GM19238 (cell line): ENCODE measurements at regions not wholly inside any gene's neighbourhood (a gene's known extent, or its start where the extent isn't known, plus 50 kb on each side); places are given as distances from the start of the nearest gene placed in this dataset.

ENCODE experiments used
- DNase-seq: peaks from one replicate; pipeline ENCODE4 v3.0.0; 2011; ENCODE audit warnings: low spot score; ENCODE audit not compliant: insufficient read length

DNA sequence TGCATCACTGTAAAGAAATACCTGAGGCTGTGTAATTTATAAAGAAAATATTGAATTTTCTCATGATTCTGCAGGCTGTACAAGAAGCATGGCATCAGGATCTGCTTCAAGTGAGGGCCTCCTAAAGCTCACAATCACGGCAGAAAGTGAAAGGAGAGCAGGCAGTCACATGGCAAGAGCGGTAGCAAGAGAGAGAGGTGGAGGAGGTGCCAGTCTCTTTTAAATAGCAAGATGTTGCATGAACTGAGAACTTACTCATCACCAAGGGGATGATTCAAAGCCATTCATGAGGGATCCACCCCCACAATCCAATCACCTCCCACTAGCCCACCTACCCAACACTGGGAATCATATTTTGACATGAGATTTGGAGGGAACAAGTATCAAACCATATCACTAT lies 184.5 kb upstream of the PAPPA start:
- no peak for DNase-seq

DNA sequence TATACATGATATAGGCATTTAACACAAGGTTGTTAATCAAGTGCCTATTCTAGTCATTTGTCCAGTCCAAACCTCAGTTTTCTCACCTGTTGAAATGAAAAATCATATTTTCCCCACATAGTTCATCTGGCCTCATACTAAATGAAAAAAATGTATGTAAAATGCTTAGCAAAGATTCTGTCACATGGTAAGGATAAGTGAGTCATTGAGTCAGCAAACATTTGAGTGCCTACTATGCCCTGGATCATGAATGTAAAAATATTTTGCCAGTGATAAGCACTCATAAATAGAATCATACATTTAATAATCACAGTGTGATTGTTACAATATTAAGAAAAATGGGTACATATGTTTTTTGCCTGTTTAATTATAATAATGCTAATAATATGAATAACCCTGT lies 181.2 kb upstream of the PAPPA start:
- DNase-seq = no peak

DNA sequence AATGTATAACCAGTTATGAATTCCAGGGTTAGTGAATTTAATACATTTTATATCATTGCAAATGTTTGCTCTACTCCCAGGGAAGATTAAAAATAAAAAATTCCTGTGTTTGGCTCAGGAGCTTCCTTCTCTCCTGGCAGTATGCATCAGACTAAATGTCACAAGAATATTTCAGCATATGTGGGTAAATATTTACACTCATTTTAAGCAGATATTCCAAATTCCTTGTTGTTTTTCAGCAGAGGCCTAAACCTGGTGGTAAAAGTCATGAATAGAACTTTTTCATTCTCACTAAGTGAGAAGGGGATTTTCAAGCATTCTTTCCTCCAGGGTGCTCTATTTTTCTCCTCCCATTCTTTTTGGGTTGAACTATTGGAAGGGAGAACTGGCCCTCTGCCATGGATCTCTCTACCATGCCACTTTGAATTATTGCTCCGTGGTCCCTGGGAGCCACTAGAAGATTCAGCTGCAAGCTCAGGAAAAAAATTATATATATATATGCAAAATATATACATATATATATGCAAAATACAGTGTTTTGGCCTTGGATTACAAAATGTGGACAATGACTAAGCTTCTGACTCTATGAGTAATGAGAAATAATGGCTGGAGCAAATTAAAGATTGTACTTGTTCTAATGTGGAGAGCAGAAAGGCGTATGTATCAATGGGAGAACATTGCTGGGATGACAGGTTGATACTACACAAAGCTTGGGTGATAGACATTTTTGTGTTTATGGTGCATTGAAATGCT lies 180.6 kb upstream of the PAPPA start:
- no peak for DNase-seq

DNA sequence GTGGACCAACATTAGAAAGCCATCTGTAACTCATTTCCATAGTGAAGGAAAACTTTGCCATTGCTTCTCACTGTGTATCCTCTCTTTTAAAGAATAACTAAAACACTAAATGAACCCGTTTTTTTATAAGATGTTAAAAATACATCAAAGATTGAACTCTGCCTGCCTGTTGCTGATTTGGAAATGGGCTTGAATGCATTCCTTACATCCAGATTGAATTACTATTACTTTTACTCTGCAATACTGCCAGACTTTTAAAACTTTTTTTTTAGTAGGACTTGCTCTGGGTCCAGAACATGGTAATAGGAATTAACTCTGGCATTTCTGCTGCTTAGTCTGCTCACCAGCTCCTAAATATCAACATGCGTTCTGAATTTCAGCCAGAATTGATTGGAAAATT lies 176.8 kb upstream of the PAPPA start:
- no peak for DNase-seq

DNA sequence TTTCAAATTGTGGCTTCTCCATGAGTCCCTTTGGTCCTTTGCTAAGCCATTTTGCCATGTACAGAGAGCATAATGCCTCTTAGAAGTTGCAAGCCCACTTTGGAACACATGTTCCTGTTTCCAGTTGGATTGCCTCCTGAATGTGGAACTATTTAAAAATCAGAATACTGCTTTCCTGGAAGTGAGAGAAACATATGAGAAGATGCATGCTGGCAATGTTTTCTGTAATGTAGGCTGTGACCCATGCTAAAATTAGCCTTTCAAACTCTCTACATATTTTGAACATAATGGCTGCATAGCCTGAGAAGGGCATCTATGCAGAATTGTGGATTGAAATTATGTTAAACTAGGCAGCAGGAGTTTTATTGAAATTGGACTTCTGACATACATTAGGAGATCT lies 175.5 kb upstream of the PAPPA start:
- no peak for DNase-seq

DNA sequence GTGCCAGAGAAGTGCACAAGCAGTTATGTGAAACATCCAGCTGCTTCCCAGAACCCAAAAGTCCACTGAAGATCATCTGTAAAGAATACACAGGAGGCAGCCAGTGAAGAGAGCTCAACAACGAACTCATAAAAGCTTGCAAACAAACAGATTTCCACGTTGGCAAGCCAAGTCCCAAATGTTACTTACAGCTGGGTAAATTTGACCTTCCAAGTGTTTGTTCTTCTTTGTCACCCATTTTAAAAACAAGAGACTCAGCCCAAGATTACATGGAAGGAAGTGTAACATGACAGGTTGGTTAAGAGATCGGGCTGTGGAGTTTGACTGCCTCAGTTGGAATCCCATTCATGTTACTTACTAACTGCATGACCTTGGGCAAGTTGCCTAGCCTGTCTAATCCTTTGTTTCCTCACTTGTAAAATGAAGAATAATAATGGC lies 174.9 kb upstream of the PAPPA start:
- DNase-seq = no peak

DNA sequence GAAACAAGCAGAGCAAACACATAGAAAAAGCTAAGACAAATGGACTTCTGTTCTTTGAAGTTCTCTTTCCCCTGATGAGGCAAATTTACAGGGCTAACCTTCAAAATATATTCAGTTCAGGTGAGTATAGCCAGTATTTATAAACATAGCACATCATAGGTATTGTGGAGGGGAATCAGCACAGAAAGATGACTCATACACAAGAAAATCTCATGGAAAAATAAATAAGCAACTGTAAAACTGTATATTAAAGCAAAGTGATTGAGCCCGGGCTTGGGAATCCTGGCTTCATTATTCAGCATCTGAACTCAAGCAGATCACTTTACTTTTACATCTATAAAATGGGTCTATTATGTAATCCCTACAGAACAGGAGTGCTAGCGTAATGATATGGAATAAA lies 173.5 kb upstream of the PAPPA start:
- DNase-seq = no peak

DNA sequence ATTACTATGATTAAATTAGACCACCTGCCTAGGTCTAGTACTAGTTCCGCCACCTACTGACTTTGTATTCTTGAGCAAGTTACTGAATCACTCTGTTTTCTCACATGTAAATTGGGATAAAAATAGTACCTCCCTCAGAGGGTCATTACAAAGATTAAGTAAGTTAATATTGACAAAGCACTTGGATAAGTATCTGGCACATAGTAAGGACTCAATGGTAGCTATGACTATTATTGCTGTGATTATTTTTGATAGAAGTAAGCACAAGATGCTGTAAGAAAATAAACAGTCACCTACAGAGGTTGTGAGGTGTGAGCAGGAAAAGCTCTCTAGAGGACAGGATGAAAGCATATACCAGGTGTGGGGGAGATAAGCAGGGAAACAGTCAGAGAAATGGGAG lies 173.1 kb upstream of the PAPPA start:
- DNase-seq = no peak

DNA sequence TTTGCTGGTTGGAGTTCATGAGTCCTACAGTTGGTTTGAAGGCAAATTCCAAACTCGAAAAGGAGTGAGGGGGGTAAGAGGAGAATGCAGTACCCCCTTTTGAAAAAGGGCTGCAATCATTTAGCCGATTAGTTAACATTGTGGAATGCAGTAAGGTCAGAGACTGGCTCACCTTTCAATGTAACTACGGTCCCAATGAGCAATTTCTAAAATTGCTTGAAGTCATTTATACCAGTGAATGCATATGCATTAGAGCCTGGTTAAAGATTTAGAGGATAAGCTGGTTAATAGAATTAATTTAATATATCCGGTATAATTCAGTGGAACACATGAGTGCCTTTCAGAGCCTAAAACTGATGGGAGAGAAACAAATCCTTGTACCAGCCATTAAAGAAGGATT lies 172.6 kb upstream of the PAPPA start:
- no peak for DNase-seq

DNA sequence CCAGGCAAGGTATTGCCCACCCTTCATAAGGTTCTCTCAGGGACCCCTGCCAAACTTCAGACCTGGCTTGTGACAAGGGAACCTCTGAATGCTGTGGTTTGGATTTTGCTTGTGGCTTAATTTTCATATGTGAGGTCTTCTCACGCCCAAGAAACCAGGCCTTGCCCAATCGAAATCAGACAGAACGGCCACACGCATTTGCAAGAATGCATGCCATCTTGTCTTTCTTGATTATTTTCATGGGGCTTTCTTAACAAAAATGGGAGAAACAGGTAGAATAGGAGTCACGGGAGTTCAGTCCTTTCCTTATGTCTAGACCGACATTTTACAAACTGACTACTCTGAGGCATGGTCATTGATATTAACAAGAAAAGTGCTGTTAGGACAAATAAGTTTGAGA lies 170.2 kb upstream of the PAPPA start:
- DNase-seq = no peak

DNA sequence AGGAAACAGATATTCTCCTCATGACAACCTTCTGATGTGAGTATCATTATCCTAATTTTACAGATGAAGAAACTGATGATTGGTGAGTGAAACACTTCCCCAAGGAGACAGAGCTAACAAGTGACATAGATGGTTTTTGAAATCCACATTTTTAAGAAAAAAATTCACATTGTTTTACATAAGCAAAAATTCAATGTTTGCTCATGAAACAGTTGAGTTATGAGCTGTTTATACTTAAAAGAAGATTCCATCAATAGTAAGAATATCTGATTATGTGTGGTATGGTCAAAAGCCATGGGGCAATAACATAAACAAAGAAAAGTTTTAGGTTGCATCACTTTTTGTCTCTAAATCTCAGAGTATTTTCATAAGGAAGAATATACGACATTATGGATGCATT lies 167.9 kb upstream of the PAPPA start:
- DNase-seq = no peak

DNA sequence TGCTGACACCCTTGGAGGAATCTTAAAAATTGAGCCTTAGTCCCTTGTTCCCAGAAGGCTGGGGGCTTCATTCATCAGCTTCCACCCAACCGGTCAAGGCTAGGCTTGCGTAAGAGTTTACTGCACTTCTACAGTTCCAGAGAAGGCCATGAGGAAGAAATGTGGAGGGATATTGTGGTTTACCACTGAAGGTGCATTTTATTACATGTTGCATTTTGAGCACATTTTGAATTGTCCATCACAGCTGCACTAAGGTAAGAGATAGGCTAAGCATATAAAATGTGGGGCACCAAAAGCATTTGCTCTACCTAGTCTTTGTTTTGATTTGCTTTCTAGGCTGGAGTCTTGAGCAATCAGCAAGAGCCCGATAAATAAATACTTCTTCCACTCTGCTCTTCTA lies 167.1 kb upstream of the PAPPA start:
- DNase-seq = no peak

DNA sequence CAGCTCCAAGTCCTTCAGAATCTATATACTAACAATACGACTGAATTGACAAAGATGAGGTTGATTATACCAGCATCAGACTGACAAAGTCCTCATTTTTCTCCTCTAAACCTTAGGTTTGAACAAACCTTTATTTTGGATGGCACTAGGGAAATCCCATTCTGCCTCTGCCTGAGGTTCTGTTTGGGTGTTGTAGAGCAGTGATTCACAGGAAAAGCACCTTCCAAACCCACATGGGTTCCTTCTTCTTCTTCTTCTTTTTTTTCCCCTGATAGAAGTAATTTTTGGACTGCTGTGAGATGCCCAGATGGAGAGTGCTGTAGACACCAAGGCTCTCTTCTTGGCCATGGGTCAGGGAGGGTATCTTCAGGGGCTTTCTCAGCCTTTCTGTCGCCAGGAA lies 164.9 kb upstream of the PAPPA start:
- no peak for DNase-seq

DNA sequence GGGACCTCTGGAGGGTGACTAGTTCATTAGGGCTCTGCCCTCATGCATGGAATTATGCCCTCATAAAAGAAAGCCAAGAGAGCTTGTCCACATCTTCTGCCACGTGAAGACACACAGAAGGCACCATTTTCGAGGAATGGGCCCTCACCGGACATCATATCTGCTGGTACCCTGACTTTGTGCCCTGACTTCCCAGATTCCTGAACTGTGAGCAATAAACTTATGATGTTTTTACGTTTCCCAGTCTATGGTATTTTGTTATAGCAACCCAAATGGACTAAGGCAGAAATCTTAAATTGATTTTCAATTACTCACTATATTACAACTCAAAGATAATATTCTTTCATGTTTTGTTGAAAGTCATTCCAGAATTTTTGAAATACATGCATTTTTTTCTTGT lies 163.8 kb upstream of the PAPPA start:
- no peak for DNase-seq

DNA sequence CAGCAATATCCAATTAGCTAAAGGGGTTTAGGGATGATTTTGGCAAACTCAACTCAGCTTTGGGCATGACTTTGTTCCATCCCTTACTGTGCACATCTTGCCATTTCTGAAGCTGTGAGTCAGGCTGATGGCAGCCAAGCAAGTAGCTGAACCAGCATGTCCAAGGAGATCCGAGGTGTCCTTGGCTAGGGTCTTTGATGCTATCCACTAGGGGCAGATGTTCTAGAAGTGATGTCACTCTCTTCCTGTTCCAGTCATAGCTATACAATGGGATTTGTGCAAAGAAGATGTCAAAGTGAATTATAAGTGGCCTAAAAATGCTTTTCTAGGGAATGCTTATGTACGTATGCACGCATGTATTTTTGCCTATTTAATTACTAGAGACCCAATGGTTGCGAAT lies 160.8 kb upstream of the PAPPA start:
- no peak for DNase-seq

DNA sequence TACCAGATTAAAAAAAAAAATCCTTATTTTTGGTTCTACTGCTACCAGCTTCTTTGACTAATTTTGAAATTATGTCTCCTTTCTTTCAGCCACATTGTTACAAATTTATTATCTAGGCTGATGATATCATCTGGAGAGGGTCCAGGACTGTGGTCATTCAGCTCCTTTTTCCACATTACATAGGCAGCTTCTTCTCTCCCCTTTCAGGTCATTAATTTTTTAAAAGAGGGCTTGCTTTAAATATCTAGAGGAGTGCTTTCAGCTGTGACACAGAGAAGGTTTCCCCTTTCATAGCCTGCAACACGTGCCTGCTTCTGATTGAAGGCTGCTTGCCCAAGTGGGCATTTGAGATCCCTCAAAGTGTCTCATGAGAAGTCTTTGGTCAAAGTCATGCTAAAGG lies 155.7 kb upstream of the PAPPA start:
- DNase-seq = no peak

DNA sequence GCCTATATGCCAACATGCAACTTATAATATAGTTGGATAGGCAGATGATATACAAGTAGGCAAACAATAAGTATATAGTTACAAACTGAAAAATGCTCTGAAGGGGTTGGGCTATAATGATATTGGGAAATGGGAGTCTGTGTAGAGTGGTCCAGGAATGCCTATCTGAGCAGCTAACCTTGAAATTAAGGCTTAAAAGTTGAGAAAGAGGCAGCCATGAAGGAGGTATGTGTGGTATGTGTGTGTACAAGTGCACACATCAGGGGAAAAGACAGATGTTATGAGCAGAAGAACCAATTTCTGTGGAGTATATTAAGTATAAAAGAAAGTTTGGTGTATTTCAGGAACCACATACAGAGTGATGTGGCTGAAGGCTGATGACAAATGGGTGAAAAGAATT lies 154.9 kb upstream of the PAPPA start:
- DNase-seq = no peak

DNA sequence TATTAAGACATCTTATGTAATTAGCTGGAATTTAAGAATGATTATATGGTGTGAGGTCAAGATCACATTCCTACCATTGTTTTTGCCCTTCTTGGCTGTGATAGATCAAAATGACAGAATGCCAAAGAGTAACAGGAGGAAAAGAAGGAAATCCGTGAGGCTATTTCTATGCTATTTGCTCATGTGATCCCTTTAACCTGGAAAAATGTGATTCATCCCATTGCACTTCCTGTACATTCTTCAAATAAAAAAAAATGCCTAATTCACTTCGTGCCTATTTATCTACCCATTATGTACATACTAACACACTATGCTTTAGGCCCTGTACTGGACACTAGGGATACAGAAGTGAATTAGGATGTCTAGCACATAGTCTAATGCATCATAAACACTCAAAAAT lies 154.1 kb upstream of the PAPPA start:
- DNase-seq = no peak

DNA sequence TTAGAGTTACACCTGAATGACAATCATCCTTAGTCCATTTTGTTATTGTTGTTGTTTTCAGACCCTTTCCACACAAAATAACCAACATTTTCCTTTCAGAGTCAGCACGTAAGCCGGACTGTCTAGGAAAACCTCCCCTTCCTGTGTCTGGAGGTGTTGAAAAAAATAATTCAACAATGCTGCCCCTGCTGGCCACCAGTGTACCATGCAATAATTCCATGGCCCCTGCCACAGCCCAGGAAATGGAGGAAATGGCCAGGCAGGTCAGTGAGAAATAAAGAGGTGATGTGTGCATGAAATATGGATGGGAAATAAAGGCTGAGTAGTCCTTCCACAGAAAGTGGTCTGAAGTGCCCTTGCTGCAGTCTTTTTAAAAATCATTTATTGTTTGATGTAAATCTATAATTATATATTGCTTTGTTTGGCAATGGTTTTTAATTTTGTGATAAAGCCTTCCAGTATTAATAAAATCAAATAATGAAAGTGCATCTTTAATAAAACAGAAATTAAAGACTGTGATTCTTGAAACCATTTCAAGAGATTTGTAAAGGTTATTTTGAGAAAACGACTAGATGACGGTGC lies 152.8 kb upstream of the PAPPA start:
- no peak for DNase-seq

DNA sequence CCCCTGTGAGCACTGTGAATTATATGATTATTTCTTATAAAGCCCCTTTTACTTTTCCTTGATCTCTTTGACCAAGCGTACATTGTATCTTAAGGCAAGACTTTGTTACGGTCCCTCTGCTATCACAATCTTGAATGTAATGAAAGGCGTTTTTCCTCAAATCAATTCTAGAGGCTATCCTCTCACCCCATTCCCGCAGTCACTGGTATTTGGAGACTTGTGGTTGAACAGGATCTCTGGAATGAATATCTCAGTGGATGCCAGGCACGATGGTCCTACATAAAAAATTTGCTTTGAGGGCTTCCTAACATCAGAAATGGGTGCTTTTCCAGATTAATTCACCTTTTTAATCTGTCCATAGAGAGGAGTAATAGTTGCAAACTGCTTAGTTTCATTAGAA lies 151.4 kb upstream of the PAPPA start:
- DNase-seq = no peak

DNA sequence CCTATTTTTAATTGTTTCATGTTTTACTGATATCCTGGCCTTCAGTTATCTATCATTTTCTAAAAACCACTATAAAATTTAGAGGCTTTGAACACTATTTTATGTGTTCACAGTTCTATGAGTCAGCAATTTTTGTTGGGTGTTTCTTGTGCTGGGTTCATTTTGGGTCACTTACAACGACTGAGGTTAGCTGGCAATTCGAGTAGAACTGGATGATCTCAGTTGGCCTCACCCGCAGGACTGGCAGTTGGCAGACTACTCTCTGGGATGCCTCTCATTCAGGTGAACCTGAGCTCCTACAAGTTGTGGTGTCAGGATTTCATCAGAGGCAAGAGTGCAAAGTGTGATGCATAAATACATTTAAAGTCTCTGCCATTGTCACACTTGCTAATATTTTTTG lies 151.0 kb upstream of the PAPPA start:
- DNase-seq = no peak

DNA sequence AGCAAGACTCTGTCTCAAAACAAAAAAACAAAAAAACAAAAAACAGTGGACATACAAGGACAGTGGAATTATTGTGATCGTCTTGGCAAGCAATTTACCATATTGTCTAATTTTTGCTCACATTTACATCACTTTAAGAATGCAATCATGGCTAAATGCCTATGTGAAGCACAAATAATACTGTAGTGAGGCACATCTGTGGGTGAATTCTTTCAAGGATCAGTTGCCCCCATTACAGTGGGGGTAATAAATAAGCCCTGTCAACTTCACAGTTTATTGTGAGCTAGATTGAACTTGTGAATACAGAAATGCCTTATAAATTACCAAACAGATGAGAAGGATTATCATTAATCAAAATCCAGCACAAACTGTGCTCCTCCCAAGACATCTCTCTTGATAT lies 150.2 kb upstream of the PAPPA start:
- no peak for DNase-seq

DNA sequence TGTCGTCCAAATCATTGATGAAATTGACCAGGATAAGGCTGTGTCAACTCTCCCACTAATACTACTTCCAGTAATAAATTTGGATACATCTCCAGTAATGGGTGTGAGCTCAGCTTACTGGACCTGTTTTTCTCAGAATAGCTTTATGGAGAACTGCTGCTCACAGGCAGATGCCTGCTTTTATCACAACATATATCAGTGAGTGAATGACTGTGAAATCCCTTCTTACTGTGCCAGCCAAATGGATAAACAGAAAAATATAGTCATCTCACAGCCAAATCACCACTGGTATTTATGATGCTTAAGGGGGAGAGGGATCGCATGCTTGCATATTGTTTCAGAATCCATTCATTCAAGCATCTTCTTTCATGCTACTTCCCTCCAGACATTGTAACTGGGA lies 148.4 kb upstream of the PAPPA start:
- no peak for DNase-seq

DNA sequence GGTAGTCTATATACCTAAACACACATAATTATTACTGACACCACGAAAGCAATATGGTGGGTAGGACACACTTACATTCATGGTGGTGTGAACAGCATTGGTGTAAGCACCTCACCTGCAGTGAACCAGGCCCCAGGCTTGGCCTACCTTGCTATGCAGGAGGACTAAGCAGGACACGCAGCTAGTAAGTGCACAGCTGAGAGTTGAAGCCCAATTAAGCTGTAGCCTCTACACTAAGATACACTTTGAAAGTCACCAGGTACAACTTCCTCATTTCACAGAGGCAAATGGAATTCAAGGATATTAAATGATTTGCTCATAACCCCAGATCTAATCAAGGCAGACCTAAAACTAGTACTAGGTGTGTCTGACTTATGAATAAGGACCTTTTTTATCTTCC lies 145.8 kb upstream of the PAPPA start:
- no peak for DNase-seq
